ENCODE measurements at regions not wholly inside any gene's neighbourhood (a gene's known extent, or its start where the extent isn't known, plus 50 kb on each side); places are given as distances from the start of the nearest gene placed in this dataset.
"Not testable (repeated sequence)": the region's sequence is repeated elsewhere in the genome, so short reads cannot be mapped to it uniquely, and the experiment has no call there.

GRCh38 chr1:193394336-193394735 lies 207.9 kb upstream of the B3GALT2 start:
- TF ChIP-seq CTCF (IDR thresholded peaks at IDR 0.05; ENCODE audit: insufficient read depth, low read depth, low read length): no peak
- no peak for DNase-seq (ENCODE audit: low read depth)

GRCh38 chr1:193392686-193393085 lies 206.3 kb upstream of the B3GALT2 start:
- TF ChIP-seq CTCF (IDR thresholded peaks at IDR 0.05; ENCODE audit: insufficient read depth, low read depth, low read length): no peak
- DNase-seq (ENCODE audit: low read depth): no peak
- H3K4me3 ChIP-seq (ENCODE audit: low read depth, low read length): no peak overlapping the region

More at GRCh38 chr1:193394336-193394735, 207.9 kb upstream of the B3GALT2 start:
- H3K4me3 ChIP-seq (ENCODE audit: low read depth, low read length): no peak overlapping the region

GRCh38 chr1:193388683-193389082 lies 202.3 kb upstream of the B3GALT2 start:
- H3K4me3 ChIP-seq (ENCODE audit: low read depth, low read length): no peak overlapping the region
- DNase-seq (ENCODE audit: low read depth): no peak
- no peak for TF ChIP-seq CTCF (IDR thresholded peaks at IDR 0.05; ENCODE audit: insufficient read depth, low read depth, low read length)

- H3K4me3 ChIP-seq (ENCODE audit: low read depth, low read length): no peak overlapping the region
- TF ChIP-seq CTCF (IDR thresholded peaks at IDR 0.05; ENCODE audit: insufficient read depth, low read depth, low read length): no peak
- no peak for DNase-seq (ENCODE audit: low read depth)
These were observed 201.8 kb upstream of the B3GALT2 start for GRCh38 chr1:193388165-193388564.

GRCh38 chr1:193387406-193387805 lies 201.0 kb upstream of the B3GALT2 start:
- TF ChIP-seq CTCF (IDR thresholded peaks at IDR 0.05; ENCODE audit: insufficient read depth, low read depth, low read length): no peak
- no peak for DNase-seq (ENCODE audit: low read depth)
- no peak overlapping the region for H3K4me3 ChIP-seq (ENCODE audit: low read depth, low read length)

GRCh38 chr1:193378451-193378850 lies 192.0 kb upstream of the B3GALT2 start:
- not testable (repeated sequence) for H3K4me3 ChIP-seq (ENCODE audit: low read depth, low read length); DNase-seq (ENCODE audit: low read depth)

GRCh38 chr1:193377472-193377871 lies 191.1 kb upstream of the B3GALT2 start:
- no peak overlapping the region for H3K4me3 ChIP-seq (ENCODE audit: low read depth, low read length)
- DNase-seq (ENCODE audit: low read depth): no peak
- no peak for TF ChIP-seq CTCF (IDR thresholded peaks at IDR 0.05; ENCODE audit: insufficient read depth, low read depth, low read length)

Measured in fibroblast of villous mesenchyme (primary cell).